ENCODE measurements at regions not wholly inside any gene's neighbourhood (a gene's known extent, or its start where the extent isn't known, plus 50 kb on each side); places are given as distances from the start of the nearest gene placed in this dataset.

DNA sequence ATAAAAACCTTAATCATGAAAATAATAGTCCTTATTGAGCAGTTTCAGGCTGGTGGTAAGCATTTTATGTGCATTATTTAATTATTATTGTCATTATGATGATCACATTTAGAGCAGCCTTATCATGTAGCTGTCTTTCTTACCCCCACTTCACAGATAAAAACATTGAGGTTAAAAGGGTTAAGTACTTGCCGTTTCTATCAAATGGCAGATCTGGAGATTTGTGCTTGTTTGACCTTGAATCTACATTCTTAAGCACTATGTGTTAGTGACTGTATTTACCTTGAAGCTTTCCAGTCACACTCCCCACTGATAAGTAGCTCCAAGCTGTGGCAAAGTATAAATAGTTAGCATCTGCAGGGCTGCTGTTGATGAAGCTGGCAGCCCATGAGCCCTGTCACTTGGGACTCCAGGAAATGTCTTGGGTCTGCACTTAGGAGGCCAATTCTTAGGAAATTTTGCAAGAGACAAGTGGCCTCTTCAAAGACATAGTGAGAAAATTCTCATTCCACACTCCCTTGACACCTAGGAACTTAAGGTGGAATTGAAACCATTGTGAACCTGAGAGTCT lies 116.8 kb upstream of the AGR3 start:
- H3K4me3 ChIP-seq (ENCODE audit: insufficient read depth, low read depth, low read length, poor library complexity, severe bottlenecking) = no peak overlapping the region
- H3K36me3 ChIP-seq (ENCODE audit: control insufficient read depth, insufficient read depth, low read length) = no peaks in the 10 kb centered on the region
- no peak for DNase-seq
- H3K4me1 ChIP-seq (ENCODE audit: control insufficient read depth, insufficient read depth, low read length, poor library complexity, severe bottlenecking) = no peaks in the 10 kb centered on the region
- no peaks in the 10 kb centered on the region for H3K9me3 ChIP-seq (ENCODE audit: control insufficient read depth, low read length)
- H3K27ac ChIP-seq (ENCODE audit: insufficient read depth, low read length, poor library complexity, severe bottlenecking) = no peak overlapping the region
- H3K27me3 ChIP-seq (replicated peaks; ENCODE audit: control insufficient read depth, insufficient read depth, low read length, poor library complexity, severe bottlenecking) = no peaks in the 10 kb centered on the region

DNA sequence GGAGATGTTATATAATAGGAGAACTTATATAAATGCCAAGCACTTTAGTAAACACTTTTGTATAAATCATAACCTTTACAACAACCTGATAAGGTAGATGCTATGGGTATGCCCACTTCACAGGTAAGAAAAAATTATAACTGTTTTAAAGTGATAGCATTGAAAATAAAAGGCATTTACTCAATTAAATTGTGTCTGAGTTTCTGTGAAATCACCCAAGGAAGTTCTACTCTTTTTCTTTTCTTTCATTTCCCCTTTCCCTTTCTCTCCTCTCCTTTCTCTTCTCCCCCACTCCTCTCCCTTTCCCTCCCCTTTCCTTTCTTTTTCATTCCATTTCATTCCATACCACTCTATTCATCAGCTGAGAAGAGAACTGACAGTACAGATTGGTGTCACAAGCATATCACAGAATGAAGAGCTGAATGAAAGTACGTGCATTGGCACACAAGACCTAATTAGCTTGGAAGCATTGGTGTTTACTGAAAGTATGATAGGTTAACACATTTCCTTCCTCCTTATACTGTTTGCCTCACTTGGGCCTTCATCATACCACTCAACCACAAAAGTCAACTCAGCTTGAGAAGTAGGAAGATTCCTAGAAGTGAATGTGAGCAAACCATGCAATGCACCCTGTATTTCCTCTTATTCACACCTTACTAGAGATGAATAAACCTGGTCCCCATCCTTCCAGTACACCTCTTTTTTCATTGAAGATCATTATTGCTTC lies 117.9 kb upstream of the AGR3 start:
- Histone ChIP-seq H3K4me1 (ENCODE audit: control insufficient read depth, insufficient read depth, low read length, poor library complexity, severe bottlenecking) (no peaks in the 10 kb centered on the region), H3K27ac (ENCODE audit: insufficient read depth, low read length, poor library complexity, severe bottlenecking) (no peak overlapping the region), H3K9me3 (ENCODE audit: control insufficient read depth, low read length) (no peaks in the 10 kb centered on the region), H3K4me3 (ENCODE audit: insufficient read depth, low read depth, low read length, poor library complexity, severe bottlenecking) (no peak overlapping the region), H3K27me3 (replicated peaks; ENCODE audit: control insufficient read depth, insufficient read depth, low read length, poor library complexity, severe bottlenecking) (no peaks in the 10 kb centered on the region), H3K36me3 (ENCODE audit: control insufficient read depth, insufficient read depth, low read length) (no peaks in the 10 kb centered on the region)
- DNase-seq = no peak

DNA sequence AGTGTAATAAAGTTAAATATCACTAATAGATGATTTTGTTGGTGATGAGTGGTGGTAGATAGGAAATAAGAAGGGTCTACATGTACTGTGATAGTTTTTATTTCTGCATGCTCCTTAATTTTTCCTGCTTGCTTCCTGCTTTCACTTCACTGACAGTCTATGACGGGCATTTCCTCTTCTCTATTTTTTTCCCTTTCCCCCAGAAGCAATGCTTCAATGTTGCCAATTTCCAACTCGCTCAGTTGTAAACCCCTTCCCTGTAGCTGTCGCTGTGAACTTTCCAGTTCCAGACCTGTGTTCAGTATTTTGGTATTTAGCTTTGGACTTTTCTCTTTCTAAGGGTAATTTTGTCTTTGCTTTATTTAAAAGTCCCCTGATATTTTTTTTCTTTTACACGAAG lies 123.5 kb upstream of the AGR3 start:
- no peaks in the 10 kb centered on the region for H3K36me3 ChIP-seq (ENCODE audit: control insufficient read depth, insufficient read depth, low read length)

DNA sequence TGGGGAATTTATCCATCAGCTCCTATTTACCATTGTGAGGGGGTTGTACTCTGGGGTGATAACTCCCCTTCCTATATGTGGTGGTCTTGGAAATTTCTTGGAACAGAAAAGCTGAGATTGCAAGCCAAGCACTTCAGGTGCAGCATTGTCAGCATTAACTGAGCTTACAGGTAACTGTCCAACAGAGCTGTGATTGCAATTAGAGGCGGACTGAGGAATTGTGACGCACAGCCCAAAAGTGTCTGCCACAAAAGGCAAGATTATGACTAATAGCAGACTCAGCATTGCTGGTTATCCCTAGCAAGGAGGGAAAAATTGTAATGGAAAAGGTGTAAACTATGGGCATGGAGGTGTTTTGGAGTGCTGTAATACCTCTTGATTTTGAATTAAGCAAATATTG lies 126.1 kb upstream of the AGR3 start:
- Histone ChIP-seq H3K36me3 (ENCODE audit: control insufficient read depth, insufficient read depth, low read length) (no peaks in the 10 kb centered on the region), H3K4me3 (ENCODE audit: insufficient read depth, low read depth, low read length, poor library complexity, severe bottlenecking) (no peak overlapping the region), H3K27me3 (replicated peaks; ENCODE audit: control insufficient read depth, insufficient read depth, low read length, poor library complexity, severe bottlenecking) (no peaks in the 10 kb centered on the region), H3K4me1 (ENCODE audit: control insufficient read depth, insufficient read depth, low read length, poor library complexity, severe bottlenecking) (no peaks in the 10 kb centered on the region), H3K9me3 (ENCODE audit: control insufficient read depth, low read length) (no peaks in the 10 kb centered on the region), H3K27ac (ENCODE audit: insufficient read depth, low read length, poor library complexity, severe bottlenecking) (no peak overlapping the region)
- DNase-seq = no peak

More for the DNA sequence above, 123.5 kb upstream of the AGR3 start:
- Histone ChIP-seq H3K4me3 (ENCODE audit: insufficient read depth, low read depth, low read length, poor library complexity, severe bottlenecking) (no peak overlapping the region), H3K4me1 (ENCODE audit: control insufficient read depth, insufficient read depth, low read length, poor library complexity, severe bottlenecking) (no peaks in the 10 kb centered on the region), H3K9me3 (ENCODE audit: control insufficient read depth, low read length) (no peaks in the 10 kb centered on the region), H3K27ac (ENCODE audit: insufficient read depth, low read length, poor library complexity, severe bottlenecking) (no peak overlapping the region), H3K27me3 (replicated peaks; ENCODE audit: control insufficient read depth, insufficient read depth, low read length, poor library complexity, severe bottlenecking) (no peaks in the 10 kb centered on the region)
- no peak for DNase-seq

DNA sequence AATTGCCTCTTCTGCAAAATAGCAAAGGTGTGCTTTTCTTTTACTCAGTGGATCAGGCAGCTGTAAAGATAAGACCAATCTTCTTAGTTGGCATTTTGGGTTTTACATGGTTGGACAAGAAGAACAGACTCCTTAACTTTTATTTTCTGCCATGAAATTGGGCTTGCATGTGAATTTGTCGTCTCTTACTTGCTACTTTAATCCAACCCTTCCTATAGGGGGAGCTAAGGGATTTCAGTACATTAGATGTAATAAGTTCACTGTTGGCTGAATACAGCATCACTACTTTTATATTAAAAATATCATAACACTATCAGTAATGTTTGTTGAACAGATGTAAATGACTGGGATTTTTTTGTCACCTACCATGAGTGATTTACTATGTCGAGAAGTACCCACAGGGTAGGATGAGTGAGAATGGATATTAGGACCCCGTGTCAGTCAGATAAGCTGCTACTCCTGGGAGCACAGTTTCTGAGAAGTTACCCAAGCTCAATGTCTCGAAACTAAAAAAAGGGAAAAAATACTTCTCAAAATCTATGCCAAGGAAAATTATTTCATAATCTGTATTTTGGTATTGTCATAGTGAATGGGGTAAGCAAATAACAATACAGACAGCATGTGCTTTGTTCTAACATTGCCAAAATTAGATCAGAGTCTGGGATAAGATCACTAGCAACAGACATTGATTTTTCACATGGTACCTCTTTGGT lies 127.4 kb upstream of the AGR3 start:
- H3K4me1 ChIP-seq (ENCODE audit: control insufficient read depth, insufficient read depth, low read length, poor library complexity, severe bottlenecking) = no peaks in the 10 kb centered on the region
- H3K4me3 ChIP-seq (ENCODE audit: insufficient read depth, low read depth, low read length, poor library complexity, severe bottlenecking) = no peak overlapping the region
- no peak for DNase-seq
- H3K27me3 ChIP-seq (replicated peaks; ENCODE audit: control insufficient read depth, insufficient read depth, low read length, poor library complexity, severe bottlenecking) = no peaks in the 10 kb centered on the region
- H3K27ac ChIP-seq (ENCODE audit: insufficient read depth, low read length, poor library complexity, severe bottlenecking) = no peak overlapping the region
- H3K36me3 ChIP-seq (ENCODE audit: control insufficient read depth, insufficient read depth, low read length) = no peaks in the 10 kb centered on the region
- no peaks in the 10 kb centered on the region for H3K9me3 ChIP-seq (ENCODE audit: control insufficient read depth, low read length)

DNA sequence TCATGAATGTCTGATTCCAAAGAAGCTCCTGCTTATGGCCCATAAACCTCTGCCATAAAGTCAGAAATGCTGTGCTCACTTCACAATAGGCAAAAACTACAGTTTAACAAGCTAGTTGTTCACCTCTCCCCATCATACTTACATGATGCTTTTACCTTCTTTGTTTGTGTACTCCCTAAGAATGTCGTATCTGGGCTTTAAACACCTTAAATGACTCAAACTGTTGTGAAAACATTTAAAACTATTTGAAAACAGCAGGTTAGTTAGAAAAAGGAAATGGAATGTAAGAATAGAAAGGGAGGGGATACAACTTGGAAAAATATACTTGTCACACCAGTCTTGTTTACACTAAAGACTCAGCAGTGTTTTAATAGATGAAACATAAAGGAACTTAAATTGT lies 128.2 kb upstream of the AGR3 start:
- Histone ChIP-seq H3K27me3 (replicated peaks; ENCODE audit: control insufficient read depth, insufficient read depth, low read length, poor library complexity, severe bottlenecking) (no peaks in the 10 kb centered on the region), H3K9me3 (ENCODE audit: control insufficient read depth, low read length) (no peaks in the 10 kb centered on the region), H3K4me3 (ENCODE audit: insufficient read depth, low read depth, low read length, poor library complexity, severe bottlenecking) (no peak overlapping the region), H3K4me1 (ENCODE audit: control insufficient read depth, insufficient read depth, low read length, poor library complexity, severe bottlenecking) (no peaks in the 10 kb centered on the region), H3K27ac (ENCODE audit: insufficient read depth, low read length, poor library complexity, severe bottlenecking) (no peak overlapping the region), H3K36me3 (ENCODE audit: control insufficient read depth, insufficient read depth, low read length) (no peaks in the 10 kb centered on the region)
- no peak for DNase-seq

DNA sequence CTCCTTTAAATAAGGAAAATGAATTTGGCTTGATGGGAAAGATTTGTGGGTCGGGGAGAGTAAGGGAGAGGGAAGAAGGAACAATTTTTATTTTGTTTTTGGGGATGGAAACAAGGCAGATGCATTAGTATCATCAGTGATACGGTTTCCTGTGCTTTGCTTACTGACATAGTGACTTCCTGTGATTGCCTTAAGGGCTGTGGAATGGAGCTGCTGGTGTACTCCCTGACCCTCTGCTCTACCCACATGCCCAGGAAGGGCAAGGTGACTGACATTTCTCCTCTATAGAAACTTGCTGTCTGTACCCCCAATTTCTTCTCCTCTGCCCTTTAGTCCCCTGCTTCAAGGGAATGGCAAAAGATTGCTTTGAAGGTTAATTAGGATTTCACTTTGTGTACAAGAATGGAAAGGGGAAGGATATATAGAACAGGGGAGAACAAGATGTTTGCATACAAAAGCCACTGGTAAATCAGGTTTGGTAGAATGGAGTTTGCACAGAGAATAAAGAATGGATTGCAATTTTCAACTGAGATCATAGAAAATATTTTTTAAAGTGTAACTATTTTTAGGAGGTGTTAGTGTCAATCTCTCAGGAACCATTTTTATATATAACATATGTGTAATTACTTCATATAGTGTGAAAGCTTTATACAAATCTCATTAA lies 129.0 kb upstream of the AGR3 start:
- Histone ChIP-seq H3K4me3 (ENCODE audit: insufficient read depth, low read depth, low read length, poor library complexity, severe bottlenecking) (no peak overlapping the region), H3K4me1 (ENCODE audit: control insufficient read depth, insufficient read depth, low read length, poor library complexity, severe bottlenecking) (no peaks in the 10 kb centered on the region), H3K36me3 (ENCODE audit: control insufficient read depth, insufficient read depth, low read length) (no peaks in the 10 kb centered on the region), H3K27ac (ENCODE audit: insufficient read depth, low read length, poor library complexity, severe bottlenecking) (no peak overlapping the region), H3K27me3 (replicated peaks; ENCODE audit: control insufficient read depth, insufficient read depth, low read length, poor library complexity, severe bottlenecking) (no peaks in the 10 kb centered on the region), H3K9me3 (ENCODE audit: control insufficient read depth, low read length) (no peaks in the 10 kb centered on the region)
- DNase-seq = no peak

DNA sequence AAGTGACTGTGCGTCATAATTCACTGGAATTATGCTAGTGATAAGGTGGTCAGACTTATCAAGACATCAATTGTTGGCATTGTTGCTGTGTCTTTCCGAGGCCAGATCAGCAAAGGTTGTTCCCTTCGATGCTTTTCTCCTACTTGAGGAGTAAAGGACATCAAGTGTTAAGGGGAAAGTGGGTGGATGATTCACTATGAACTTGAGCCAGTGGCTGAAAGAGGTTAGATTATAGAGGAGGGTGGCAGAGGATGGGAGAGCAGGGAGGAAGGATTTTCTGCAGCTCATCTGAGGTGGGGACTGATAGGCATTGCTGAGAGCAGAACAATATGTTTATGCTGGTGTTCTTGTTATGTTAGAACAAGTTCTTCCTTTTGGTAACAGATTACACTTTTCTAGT lies 131.4 kb upstream of the AGR3 start:
- no peaks in the 10 kb centered on the region for H3K9me3 ChIP-seq (ENCODE audit: control insufficient read depth, low read length)
- no peak for DNase-seq
- no peak overlapping the region for H3K4me3 ChIP-seq (ENCODE audit: insufficient read depth, low read depth, low read length, poor library complexity, severe bottlenecking)
- no peaks in the 10 kb centered on the region for H3K36me3 ChIP-seq (ENCODE audit: control insufficient read depth, insufficient read depth, low read length)
- H3K27me3 ChIP-seq (replicated peaks; ENCODE audit: control insufficient read depth, insufficient read depth, low read length, poor library complexity, severe bottlenecking) = no peaks in the 10 kb centered on the region
- no peaks in the 10 kb centered on the region for H3K4me1 ChIP-seq (ENCODE audit: control insufficient read depth, insufficient read depth, low read length, poor library complexity, severe bottlenecking)
- H3K27ac ChIP-seq (ENCODE audit: insufficient read depth, low read length, poor library complexity, severe bottlenecking) = no peak overlapping the region

DNA sequence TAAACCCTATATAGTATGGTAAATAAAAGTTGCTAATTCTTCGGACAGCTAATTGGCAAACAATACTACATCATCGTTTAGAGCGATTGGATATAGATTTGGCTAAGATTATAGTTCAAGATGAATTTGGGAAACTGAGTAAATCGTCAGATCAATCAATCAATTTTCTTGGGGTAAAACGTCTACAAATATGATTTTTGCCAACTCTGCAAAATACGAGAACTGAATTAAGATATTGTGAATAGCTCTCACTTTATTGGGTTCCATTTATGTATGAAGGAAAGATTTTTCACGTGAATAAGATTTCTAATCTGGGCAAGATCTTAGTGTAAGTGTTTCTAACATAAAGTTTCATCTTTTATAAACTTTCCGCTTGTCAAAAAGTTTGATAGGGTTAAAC lies 132.9 kb upstream of the AGR3 start:
- no peak overlapping the region for H3K4me3 ChIP-seq (ENCODE audit: insufficient read depth, low read depth, low read length, poor library complexity, severe bottlenecking)
- H3K36me3 ChIP-seq (ENCODE audit: control insufficient read depth, insufficient read depth, low read length) = no peaks in the 10 kb centered on the region
- no peak overlapping the region for H3K27ac ChIP-seq (ENCODE audit: insufficient read depth, low read length, poor library complexity, severe bottlenecking)
- H3K4me1 ChIP-seq (ENCODE audit: control insufficient read depth, insufficient read depth, low read length, poor library complexity, severe bottlenecking) = no peaks in the 10 kb centered on the region
- H3K9me3 ChIP-seq (ENCODE audit: control insufficient read depth, low read length) = no peaks in the 10 kb centered on the region
- H3K27me3 ChIP-seq (replicated peaks; ENCODE audit: control insufficient read depth, insufficient read depth, low read length, poor library complexity, severe bottlenecking) = no peaks in the 10 kb centered on the region
- DNase-seq = no peak

DNA sequence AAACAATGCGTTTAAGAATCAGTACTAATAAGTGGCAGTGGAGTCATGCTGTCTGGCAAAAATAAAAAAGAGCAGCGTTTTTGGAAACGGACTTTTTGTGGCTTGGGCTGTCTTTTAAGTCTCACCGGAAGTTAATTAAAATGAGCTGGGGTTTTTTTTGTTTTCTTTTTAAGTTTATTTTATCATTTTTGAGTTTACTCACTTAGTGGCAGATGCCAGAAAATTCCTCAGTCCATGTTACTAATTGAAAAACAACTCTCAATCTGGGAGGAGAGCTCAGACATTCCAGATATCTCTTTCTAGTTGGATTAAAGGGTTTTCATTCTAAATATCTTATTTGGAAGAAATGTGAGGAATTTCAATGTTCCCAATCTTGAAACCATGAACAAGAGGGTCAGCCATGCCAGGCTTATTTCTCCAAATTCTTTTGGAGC lies 133.8 kb upstream of the AGR3 start:
- Histone ChIP-seq H3K4me1 (ENCODE audit: control insufficient read depth, insufficient read depth, low read length, poor library complexity, severe bottlenecking) (no peaks in the 10 kb centered on the region), H3K27ac (ENCODE audit: insufficient read depth, low read length, poor library complexity, severe bottlenecking) (no peak overlapping the region), H3K9me3 (ENCODE audit: control insufficient read depth, low read length) (no peaks in the 10 kb centered on the region), H3K27me3 (replicated peaks; ENCODE audit: control insufficient read depth, insufficient read depth, low read length, poor library complexity, severe bottlenecking) (no peaks in the 10 kb centered on the region), H3K4me3 (ENCODE audit: insufficient read depth, low read depth, low read length, poor library complexity, severe bottlenecking) (no peak overlapping the region), H3K36me3 (ENCODE audit: control insufficient read depth, insufficient read depth, low read length) (no peaks in the 10 kb centered on the region)
- DNase-seq = no peak

Data from effector memory CD4-positive, alpha-beta T cell (primary cell).